HepG2 (cell line): ENCODE measurements at regions not wholly inside any gene's neighbourhood (a gene's known extent, or its start where the extent isn't known, plus 50 kb on each side); places are given as distances from the start of the nearest gene placed in this dataset.

Experiments used
- ATAC-seq: fragments of 200-7000 bp; cut with Tn5 transposase; 3 replicates; pipeline ENCODE4 v1.9.1; 2020; ENCODE audit warnings: mild to moderate bottlenecking, moderate library complexity
- BruUV-seq: library from RNA; stranded (reverse); fragments of 400-500 nt; replicated peaks from 2 replicates; lab custom pipeline; 2021; lab: Mats Ljungman, UMichigan
- CTCF ChIA-PET: fragments of 300-600 bp; formaldehyde crosslinking; extraction: SDS; loops from one replicate; lab custom pipeline; 2021; ENCODE audit warnings: low total read pairs, inconsistent platforms, low intra/inter-chr PET ratio; lab: Yijun Ruan, JAX
- POLR2A ChIA-PET: fragments of 350-600 bp; sonication (Branson Sonifier 250); formaldehyde crosslinking; loops from one replicate; lab custom pipeline; 2020; ENCODE audit warnings: antibody characterized with exemption, inconsistent platforms; lab: Yijun Ruan, JAX
- DNase-seq: peaks from one replicate; pipeline ENCODE4 v3.0.0-alpha.2; 2015; ENCODE audit warnings: low spot score
- FAIRE-seq: peaks from 3 replicates; lab custom pipeline; 2011; peaks lifted over from hg19 to GRCh38; lab: Jason Lieb, UNC
- H2AFZ ChIP-seq: one replicate; pipeline ENCODE4 v1.6.1; 2011; ENCODE audit warnings: low read length, inconsistent platforms
- H3K27ac ChIP-seq: fragments of 300-600 bp; 3 replicates; pipeline ENCODE4 v1.8.0; 2011; ENCODE audit warnings: mixed run types, mild to moderate bottlenecking, mixed read lengths, low read length, inconsistent platforms; ENCODE audit not compliant: insufficient read depth; ENCODE audit errors: extremely low read length
- H3K27me3 ChIP-seq, 2 experiments: fragments of 200-600 bp in 1 of 2; 2 replicates in 1 of 2; 3 replicates in 1 of 2; pipeline versions ENCODE4 v1.6.0 to v1.8.0; 2011; ENCODE audit warnings: low read length in 2 of 2, mild to moderate bottlenecking in 2 of 2, moderate library complexity in 2 of 2, inconsistent platforms in 1 of 2; ENCODE audit not compliant: insufficient read depth in 2 of 2, control insufficient read depth in 1 of 2
- H3K36me3 ChIP-seq, 2 experiments: fragments of 200-600 bp in 1 of 2; replicated peaks in 1 of 2; 2 replicates in 1 of 2; 3 replicates in 1 of 2; pipeline versions ENCODE4 v1.5.1 to v1.8.0; 2011; ENCODE audit warnings: low read length in 2 of 2, inconsistent platforms in 1 of 2; ENCODE audit not compliant: insufficient read depth in 2 of 2, control insufficient read depth in 1 of 2
- H3K4me1 ChIP-seq: 2 replicates; pipeline ENCODE4 v1.5.1; 2012; ENCODE audit warnings: low read length, inconsistent platforms; ENCODE audit not compliant: insufficient read depth
- H3K4me2 ChIP-seq: 2 replicates; pipeline ENCODE4 v1.6.0; 2011; ENCODE audit warnings: low read depth, low read length, inconsistent platforms
- H3K4me3 ChIP-seq, 3 experiments: fragments of 200-600 bp in 1 of 3; sonication (generic), shearing (Covaris generic) in 1 of 3; replicated peaks in 1 of 3; 2 replicates each; pipeline ENCODE4 v1.5.1; 2011 to 2016; ENCODE audit warnings: low read length in 3 of 3, inconsistent platforms in 2 of 3, low read depth in 2 of 3, mild to moderate bottlenecking in 2 of 3, control low read depth in 1 of 3, mixed read lengths in 1 of 3; ENCODE audit not compliant: insufficient read depth in 1 of 3
- H3K79me2 ChIP-seq: one replicate; pipeline ENCODE4 v1.6.1; 2011; ENCODE audit warnings: low read length, inconsistent platforms; ENCODE audit not compliant: insufficient read depth
- H3K9ac ChIP-seq: 2 replicates; pipeline ENCODE4 v1.6.0; 2011; ENCODE audit warnings: mild to moderate bottlenecking, low read depth, low read length, inconsistent platforms; ENCODE audit not compliant: insufficient read depth
- H3K9me3 ChIP-seq: 2 replicates; pipeline ENCODE4 v1.5.1; 2012; ENCODE audit warnings: mild to moderate bottlenecking, low read length
- H4K20me1 ChIP-seq: 2 replicates; pipeline ENCODE4 v1.6.0; 2011; ENCODE audit warnings: inconsistent platforms, mild to moderate bottlenecking, low read length, moderate library complexity; ENCODE audit not compliant: insufficient read depth
- CHD4 ChIP-seq: fragments of 200-600 bp; sonication (generic); IDR thresholded peaks from 2 replicates; pipeline ENCODE4 v1.7.0; 2017; ENCODE audit warnings: mild to moderate bottlenecking, low read length, borderline replicate concordance
- KLF16 ChIP-seq, 2 experiments: sonication (generic) in 1 of 2; formaldehyde crosslinking in 1 of 2; IDR thresholded peaks; 2 replicates each; pipeline versions ENCODE4 v1.6.1 to v1.8.0; 2016 to 2023; ENCODE audit warnings: missing genetic modification reagents in 2 of 2, missing compliant biosample characterization in 1 of 2
- MLLT10 ChIP-seq: sonication (generic); formaldehyde crosslinking; IDR thresholded peaks from 2 replicates; pipeline ENCODE4 v1.4.0; 2020; ENCODE audit warnings: missing genetic modification reagents
- NCOA1 ChIP-seq: sonication (generic); formaldehyde crosslinking; IDR thresholded peaks from 2 replicates; pipeline ENCODE4 v1.9.0; 2021; ENCODE audit warnings: missing genetic modification reagents
- NCOA5 ChIP-seq: sonication (generic); formaldehyde crosslinking; IDR thresholded peaks from 2 replicates; pipeline ENCODE4 v1.4.0; 2020; ENCODE audit warnings: missing genetic modification reagents
- PPARG ChIP-seq: conservative IDR thresholded peaks from 2 replicates; pipeline ENCODE4 v1.6.1; 2016; ENCODE audit warnings: missing biosample characterization, missing genetic modification reagents
- SRF ChIP-seq: IDR thresholded peaks from 2 replicates; pipeline ENCODE4 v1.6.1; 2011; ENCODE audit warnings: mild to moderate bottlenecking, low read depth, low read length, moderate library complexity
- SSRP1 ChIP-seq: IDR thresholded peaks from 2 replicates; pipeline ENCODE4 v1.6.1; 2016; ENCODE audit warnings: control low read depth
- TBX2 ChIP-seq: sonication (generic); formaldehyde crosslinking; IDR thresholded peaks from 2 replicates; pipeline ENCODE4 v1.5.0; 2020; ENCODE audit warnings: missing genetic modification reagents, mild to moderate bottlenecking, borderline replicate concordance
- TOE1 ChIP-seq: sonication (generic); formaldehyde crosslinking; IDR thresholded peaks from 2 replicates; pipeline ENCODE4 v1.4.0; 2020; ENCODE audit warnings: mild to moderate bottlenecking, missing genetic modification reagents
- ZBTB3 ChIP-seq: sonication (generic); formaldehyde crosslinking; IDR thresholded peaks from 2 replicates; pipeline ENCODE4 v1.4.0; 2020; ENCODE audit warnings: low read depth, mild to moderate bottlenecking, moderate library complexity, missing genetic modification reagents, borderline replicate concordance
- ZNF296 ChIP-seq: sonication (generic); formaldehyde crosslinking; conservative IDR thresholded peaks from 2 replicates; pipeline ENCODE4 v1.5.0; 2020; ENCODE audit warnings: mild to moderate bottlenecking, missing genetic modification reagents
- ZNF382 ChIP-seq: sonication (generic); formaldehyde crosslinking; IDR thresholded peaks from 2 replicates; pipeline ENCODE4 v1.5.0; 2020; ENCODE audit warnings: missing genetic modification reagents, mild to moderate bottlenecking, borderline replicate concordance
- ZNF468 ChIP-seq: sonication (generic); formaldehyde crosslinking; IDR thresholded peaks from 2 replicates; pipeline ENCODE4 v1.8.0; 2022; ENCODE audit warnings: mild to moderate bottlenecking, moderate library complexity, missing genetic modification reagents
- ZNF644 ChIP-seq: IDR thresholded peaks from 2 replicates; pipeline ENCODE4 v1.6.1; 2016; ENCODE audit warnings: low read depth
- ZSCAN30 ChIP-seq: sonication (generic); formaldehyde crosslinking; IDR thresholded peaks from 2 replicates; pipeline ENCODE4 v1.5.0; 2020; ENCODE audit warnings: mild to moderate bottlenecking, missing genetic modification reagents
- WGBS: methylation state at CpG from one replicate; pipeline ENCODE4 v1.1.6; 2017; ENCODE audit warnings: low lambda C conversion rate; 5-methylcytosine and 5-hydroxymethylcytosine counted together
- in situ Hi-C: cut with HindIII; loops from 2 replicates; pipeline ENCODE4 v1.10.0; 2017; ENCODE audit warnings: low pct_unique_long_range_greater_than_20kb; ENCODE audit not compliant: extremely low pct_ligation_motif_present
- intact Hi-C: fragments of 100-400 bp; cut with micrococcal nuclease; formaldehyde crosslinking; loops from one replicate; pipeline ENCODE4 v1.10.0; 2022; ENCODE audit not compliant: unreplicated experiment
- TF ChIP-seq, protein P1 (sequence below): IDR thresholded peaks from 2 replicates; pipeline ENCODE4 v1.6.1; 2018; ENCODE audit warnings: missing genetic modification reagents
- TF ChIP-seq, protein P2 (sequence below): sonication (generic); formaldehyde crosslinking; IDR thresholded peaks from 2 replicates; pipeline ENCODE4 v1.5.0; 2020; ENCODE audit warnings: mild to moderate bottlenecking, missing genetic modification reagents
- TF ChIP-seq, protein P3 (sequence below): sonication (generic); formaldehyde crosslinking; IDR thresholded peaks from 2 replicates; pipeline ENCODE4 v1.5.0; 2020; ENCODE audit warnings: missing genetic modification reagents, mild to moderate bottlenecking, borderline replicate concordance

DNA sequence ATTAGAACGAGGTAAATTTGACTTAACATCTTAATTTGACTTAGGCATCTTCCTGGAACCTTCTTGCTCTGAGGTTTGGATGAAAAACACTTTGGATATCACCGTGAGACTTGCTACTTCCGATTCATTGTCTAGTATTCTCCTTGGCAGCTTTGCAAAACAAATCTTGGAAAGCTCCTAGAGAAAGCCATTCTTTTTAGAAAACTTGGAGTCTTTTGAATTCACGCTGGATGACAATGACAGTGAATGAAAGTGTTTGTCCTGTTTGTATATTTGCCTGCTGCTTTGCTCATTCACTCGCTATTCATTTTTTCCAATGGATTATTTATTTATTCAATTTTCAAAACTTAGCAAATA, 222.1 kb upstream of the HMGA2 start:
- Histone ChIP-seq H2AFZ (no peak overlapping the region), H3K36me3 (no peaks in the 10 kb centered on the region), H3K9me3 (no peaks in the 10 kb centered on the region), H3K27ac (no peak overlapping the region), H3K79me2 (no peaks in the 10 kb centered on the region), H3K27me3 (no peaks in the 10 kb centered on the region), H4K20me1 (no peaks in the 10 kb centered on the region), H3K4me1 (peaks cover 19% of the 10 kb centered on the region), H3K9ac (no peak overlapping the region), H3K4me2 (peak overlapping the region; percentile 57; the same call in 1 of the 2 replicates), H3K4me3 (no peak overlapping the region)
- TF ChIP-seq, protein P1, sequence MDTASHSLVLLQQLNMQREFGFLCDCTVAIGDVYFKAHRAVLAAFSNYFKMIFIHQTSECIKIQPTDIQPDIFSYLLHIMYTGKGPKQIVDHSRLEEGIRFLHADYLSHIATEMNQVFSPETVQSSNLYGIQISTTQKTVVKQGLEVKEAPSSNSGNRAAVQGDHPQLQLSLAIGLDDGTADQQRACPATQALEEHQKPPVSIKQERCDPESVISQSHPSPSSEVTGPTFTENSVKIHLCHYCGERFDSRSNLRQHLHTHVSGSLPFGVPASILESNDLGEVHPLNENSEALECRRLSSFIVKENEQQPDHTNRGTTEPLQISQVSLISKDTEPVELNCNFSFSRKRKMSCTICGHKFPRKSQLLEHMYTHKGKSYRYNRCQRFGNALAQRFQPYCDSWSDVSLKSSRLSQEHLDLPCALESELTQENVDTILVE: no peak
- TF ChIP-seq NCOA5 (CRISPR knock-in tag) (no peak), ZNF644 (CRISPR knock-in tag) (no peak), CHD4 (no peak), SSRP1 (no peak), MLLT10 (CRISPR knock-in tag) (no peak), SRF (no peak), TOE1 (CRISPR knock-in tag) (no peak), NCOA1 (CRISPR knock-in tag) (no peak), ZNF382 (CRISPR knock-in tag) (no peak), ZBTB3 (CRISPR knock-in tag) (no peak), ZNF468 (CRISPR knock-in tag) (no peak), ZSCAN30 (CRISPR knock-in tag) (no peak), PPARG (CRISPR knock-in tag) (no peak), KLF16 (CRISPR knock-in tag; IDR thresholded peaks at IDR 0.05) (no peak), ZNF296 (CRISPR knock-in tag) (no peak), TBX2 (CRISPR knock-in tag) (no peak)
- TF ChIP-seq, protein P2, sequence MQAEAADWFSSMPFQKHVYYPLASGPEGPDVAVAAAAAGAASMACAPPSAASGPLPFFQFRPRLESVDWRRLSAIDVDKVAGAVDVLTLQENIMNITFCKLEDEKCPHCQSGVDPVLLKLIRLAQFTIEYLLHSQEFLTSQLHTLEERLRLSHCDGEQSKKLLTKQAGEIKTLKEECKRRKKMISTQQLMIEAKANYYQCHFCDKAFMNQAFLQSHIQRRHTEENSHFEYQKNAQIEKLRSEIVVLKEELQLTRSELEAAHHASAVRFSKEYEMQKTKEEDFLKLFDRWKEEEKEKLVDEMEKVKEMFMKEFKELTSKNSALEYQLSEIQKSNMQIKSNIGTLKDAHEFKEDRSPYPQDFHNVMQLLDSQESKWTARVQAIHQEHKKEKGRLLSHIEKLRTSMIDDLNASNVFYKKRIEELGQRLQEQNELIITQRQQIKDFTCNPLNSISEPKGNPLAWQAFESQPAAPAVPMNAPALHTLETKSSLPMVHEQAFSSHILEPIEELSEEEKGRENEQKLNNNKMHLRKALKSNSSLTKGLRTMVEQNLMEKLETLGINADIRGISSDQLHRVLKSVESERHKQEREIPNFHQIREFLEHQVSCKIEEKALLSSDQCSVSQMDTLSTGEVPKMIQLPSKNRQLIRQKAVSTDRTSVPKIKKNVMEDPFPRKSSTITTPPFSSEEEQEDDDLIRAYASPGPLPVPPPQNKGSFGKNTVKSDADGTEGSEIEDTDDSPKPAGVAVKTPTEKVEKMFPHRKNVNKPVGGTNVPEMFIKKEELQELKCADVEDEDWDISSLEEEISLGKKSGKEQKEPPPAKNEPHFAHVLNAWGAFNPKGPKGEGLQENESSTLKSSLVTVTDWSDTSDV (CRISPR knock-in tag): no peak
- TF ChIP-seq, protein P3, sequence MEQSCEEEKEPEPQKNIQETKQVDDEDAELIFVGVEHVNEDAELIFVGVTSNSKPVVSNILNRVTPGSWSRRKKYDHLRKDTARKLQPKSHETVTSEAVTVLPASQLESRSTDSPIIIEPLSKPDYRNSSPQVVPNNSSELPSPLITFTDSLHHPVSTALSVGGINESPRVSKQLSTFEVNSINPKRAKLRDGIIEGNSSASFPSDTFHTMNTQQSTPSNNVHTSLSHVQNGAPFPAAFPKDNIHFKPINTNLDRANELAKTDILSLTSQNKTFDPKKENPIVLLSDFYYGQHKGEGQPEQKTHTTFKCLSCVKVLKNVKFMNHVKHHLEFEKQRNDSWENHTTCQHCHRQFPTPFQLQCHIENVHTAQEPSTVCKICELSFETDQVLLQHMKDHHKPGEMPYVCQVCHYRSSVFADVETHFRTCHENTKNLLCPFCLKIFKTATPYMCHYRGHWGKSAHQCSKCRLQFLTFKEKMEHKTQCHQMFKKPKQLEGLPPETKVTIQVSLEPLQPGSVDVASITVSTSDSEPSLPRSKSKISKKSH (CRISPR knock-in tag): no peak
- in situ Hi-C loops: loop anchor here (10.0 to 25.0 kb wide), 2 partner anchors 383 to 510 kb away; no protein-coding TSS in a partner anchor
- ChIA-PET POLR2A (interaction anchor here (1.2 kb wide), 1 partner anchor 139 kb away, joined by 4 read pairs; no protein-coding TSS in a partner anchor), CTCF (interaction anchor here (1.3 to 1.6 kb wide), 2 partner anchors 382 to 505 kb away, joined by 3 to 4 read pairs; no protein-coding TSS in a partner anchor)
- FAIRE-seq (no peak), ATAC-seq (no peak), DNase-seq (no peak)
- intact Hi-C loops: loop anchor here (1.0 to 5.0 kb wide), 8 partner anchors 73 to 505 kb away; partner anchors contain the start of gene HMGA2
- no TSS peak for BruUV-seq
- 20% methylated on average over 5 of the region's 5 CpGs for WGBS
